ENCODE measurements at regions not wholly inside any gene's neighbourhood (a gene's known extent, or its start where the extent isn't known, plus 50 kb on each side); places are given as distances from the start of the nearest gene placed in this dataset.
A peak's percentile ranks its signal among the peaks of the same experiment; 100 is the strongest.
"Not testable (repeated sequence)": the region's sequence is repeated elsewhere in the genome, so short reads cannot be mapped to it uniquely, and the experiment has no call there.

DNA sequence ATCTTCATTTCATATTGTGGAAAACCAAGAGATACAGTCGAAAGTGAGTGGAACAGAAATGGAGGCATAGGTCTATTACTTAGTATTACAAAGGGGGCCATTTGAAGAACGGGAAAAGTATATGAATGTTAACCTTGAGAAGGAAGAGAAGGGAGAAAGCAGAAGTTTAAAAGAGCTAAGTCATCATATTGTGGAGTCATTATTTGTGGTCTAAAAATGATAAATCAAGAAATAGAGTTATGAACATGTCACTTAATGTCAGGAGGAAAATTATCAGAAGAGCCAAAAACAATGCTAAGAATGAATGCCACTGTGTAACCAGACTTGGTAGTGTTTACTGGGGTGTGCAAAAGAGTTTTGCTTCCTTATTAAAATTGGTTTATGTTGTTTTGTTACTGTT is 589.5 kb upstream of the LCORL start:
- no peak for DNase-seq

GRCh38 chr4:18608908-18609533 is 587.5 kb upstream of the LCORL start:
- DNase-seq, result no peak

DNA sequence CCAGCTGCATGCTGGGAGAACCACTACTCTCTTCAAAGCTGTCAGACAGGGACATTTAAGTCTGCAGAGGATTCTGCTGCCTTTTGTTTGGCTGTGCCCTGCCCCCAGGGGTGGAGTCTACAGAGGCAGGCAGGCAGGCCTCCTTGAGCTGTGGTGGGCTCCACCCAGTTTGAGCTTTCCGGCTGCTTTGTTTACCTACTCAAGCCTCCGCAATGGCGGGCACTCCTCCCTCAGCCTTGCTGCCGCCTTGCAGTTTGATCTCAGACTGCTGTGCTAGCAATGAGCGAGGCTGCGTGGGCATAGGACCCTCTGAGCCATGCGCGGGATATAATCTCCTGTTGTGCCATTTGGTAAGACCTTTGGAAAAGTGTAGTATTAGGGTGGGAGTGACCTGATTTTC is 581.1 kb upstream of the LCORL start:
- DNase-seq, result not testable (repeated sequence)

DNA sequence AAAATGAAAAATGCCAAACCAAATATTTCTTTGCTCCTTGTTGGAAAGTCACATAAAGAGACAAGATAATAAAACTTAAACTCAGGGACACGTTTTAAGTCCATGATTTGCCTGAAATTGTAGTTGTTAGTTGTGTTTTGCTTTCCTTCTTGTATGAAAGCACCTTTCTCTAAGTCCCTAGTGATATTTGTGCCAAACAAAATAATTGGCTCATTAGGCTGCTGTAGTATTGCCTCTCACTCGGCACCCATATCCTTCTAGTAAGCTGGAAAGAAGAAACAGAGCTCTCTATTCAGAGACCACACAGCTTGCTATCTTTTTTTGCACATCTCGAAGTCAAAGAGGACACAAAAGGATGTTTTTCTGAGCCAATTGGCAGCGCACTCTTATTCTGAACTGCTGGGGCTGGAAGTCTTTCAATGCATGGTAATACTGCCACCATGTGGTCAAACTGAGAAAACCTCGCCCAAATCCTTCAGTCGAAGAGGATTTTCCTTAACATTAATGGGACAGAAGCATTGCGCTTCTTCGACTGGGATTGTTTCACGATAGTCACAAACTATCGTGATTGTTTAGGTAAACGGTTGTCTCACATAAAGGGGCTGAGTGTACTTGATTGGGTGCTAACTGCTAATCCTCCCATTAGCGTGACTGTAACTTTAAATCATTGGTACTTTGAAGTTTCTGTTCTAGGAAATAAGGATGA is 571.9 kb upstream of the LCORL start:
- DNase-seq, result peak; percentile 39 to 69

DNA sequence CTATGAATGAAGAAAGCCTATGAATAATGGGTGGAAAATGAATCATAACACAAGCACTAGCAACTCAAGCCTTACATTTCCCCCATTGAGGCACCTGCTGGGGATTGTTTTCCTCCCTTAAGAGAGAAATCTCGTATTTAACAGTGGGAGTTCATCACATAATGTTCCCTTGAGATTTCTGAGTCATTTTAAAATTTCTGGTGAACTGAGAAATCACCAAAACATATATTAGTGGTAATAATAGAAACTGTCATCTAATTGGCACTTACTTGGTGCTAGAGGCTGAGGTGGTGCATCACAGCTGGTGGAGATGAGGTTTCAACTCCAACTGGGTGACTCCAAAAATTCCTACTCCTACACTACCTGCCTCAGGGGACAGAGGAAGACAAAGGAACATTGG is 561.3 kb upstream of the LCORL start:
- no peak for DNase-seq

DNA sequence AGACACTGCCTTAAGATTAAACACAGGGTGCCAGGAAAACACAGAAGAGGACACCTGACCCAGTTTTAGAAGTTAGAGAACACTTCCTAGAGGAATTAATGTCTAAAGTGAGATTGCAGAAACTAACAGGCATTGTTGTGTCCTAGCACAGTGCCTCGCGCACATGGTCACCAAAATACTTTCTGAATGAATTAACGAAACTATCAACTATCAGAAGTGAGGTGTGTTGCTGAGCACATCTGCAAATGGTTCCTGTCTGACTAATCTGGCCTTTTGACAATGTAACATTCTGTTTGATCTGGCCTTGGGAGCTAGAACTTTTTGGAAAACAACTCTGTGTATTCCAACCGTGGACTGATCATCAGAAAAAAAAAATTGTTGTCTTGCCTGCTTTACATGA is 556.8 kb upstream of the LCORL start:
- no peak for DNase-seq

- no peak for DNase-seq
Measured at GRCh38 chr4:18572481-18572880, 550.9 kb upstream of the LCORL start.

GRCh38 chr4:18571301-18571761 is 549.8 kb upstream of the LCORL start:
- DNase-seq, result no peak

DNA sequence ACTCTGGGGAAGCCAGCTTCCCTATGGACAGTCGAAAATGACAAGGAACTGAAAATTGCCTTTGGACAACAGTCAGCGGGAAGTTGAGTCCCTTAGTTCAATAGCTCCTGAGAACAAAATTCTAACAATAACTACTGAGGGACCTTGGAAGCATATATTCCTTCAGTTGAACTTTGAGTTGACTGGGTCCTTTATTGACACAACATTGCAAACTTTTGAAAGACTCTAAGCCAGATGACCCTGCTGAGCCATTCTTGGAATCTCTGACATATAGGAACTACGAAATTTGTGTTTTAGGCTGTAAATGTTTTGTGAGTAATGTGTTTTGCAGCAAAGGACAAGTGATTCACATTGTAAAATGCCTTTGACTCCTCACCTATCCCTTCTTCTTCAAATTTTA is 548.8 kb upstream of the LCORL start:
- no peak for DNase-seq

DNA sequence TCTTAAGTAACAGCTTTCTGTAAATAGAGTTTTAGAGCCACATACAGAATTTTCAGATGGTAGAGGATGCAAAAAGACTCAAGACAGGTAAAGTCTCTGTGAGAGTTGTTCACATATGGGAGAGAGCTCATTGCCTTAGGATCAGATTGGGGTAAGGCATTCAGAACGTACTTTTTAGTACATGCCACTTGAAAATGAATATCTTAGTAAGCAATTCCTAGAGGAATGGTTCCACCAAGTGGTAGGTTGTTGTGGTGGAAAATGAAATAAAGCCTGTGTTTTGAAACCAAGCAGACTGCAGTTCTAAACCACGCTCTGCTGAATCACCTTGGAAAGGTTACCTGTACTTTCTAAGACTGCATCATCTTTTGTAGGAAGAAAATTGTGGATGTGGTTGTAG is 547.0 kb upstream of the LCORL start:
- DNase-seq, result peak in 1 of 2 experiments; percentile 3

GRCh38 chr4:18566970-18567799 is 545.6 kb upstream of the LCORL start:
- no peak for DNase-seq

DNA sequence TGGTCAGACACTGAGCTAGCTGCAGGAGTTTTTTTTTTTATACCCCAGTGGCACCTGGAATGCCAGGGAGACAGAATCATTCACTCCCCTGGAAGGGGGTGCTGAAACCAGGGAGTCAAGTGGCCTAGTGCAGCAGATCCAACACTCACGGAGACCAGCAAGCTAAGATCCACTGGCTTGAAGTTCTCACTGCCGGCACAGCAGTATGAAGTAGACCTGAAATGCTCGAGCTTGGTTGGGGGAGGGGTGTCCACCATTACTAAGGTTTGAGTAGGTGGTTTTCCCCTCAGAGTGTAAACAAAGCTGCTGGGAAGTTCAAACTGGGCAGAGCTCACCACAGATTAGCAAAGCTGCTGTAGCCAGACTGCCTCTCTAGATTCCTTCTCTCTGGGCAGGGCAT is 537.9 kb upstream of the LCORL start:
- DNase-seq, result no peak

DNA sequence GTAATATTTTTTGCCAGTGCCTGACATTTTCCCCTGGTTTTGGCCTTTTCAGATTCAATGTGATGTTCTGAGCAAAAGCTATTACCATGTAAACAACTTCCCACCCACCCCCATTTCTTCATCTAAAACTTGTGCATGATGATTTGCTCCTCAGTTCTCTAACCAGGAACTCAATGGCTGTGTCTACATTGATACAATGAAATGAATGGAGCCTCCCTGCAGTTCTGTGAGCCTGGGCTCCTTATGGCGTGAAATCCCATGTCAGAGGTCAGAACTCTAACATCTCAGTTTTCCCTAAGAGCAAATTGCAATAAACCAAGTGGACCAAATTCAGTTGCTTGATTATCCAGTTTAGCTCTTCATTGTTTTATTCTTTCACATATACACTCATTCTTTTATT is 534.8 kb upstream of the LCORL start:
- no peak for DNase-seq

DNA sequence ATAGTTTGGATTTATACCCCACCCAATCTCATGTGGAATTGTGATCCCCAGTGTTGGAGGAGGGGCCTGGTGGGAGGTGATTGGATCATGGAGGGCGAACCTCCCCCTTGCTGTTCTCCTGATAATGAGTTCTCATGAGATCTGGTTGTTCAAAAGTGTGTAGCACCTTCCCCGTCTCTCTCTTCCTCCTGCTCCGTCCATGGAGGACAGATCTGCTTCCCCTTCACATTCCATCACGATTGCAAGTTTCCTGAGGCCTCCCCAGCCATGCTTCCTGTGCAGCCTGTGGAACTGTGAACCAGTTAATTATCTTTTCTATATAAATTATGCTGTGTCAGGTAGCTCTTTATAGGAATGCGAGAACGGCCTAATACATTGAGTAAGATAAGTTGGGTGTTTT is 518.8 kb upstream of the LCORL start:
- no peak for DNase-seq

DNA sequence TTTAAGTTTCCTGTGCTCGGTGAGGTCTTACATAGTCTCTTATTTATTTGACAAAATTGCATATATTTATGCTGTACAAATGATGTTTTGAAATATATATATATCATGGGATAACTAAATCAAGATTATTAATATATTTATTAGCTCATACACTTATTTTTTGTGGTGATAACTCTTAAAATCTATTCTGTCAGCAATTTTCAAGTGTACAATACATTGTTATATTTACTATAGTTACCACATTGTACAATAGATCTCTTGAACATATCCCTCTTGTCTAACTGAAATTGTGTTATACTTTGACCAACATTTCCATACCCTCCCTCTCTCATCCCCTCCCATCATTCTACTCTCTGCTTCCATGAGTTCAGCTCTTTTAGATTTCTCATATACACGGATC is 516.6 kb upstream of the LCORL start:
- no peak for DNase-seq

- no peak for DNase-seq
Measured at GRCh38 chr4:18536428-18536827, 514.9 kb upstream of the LCORL start.

- DNase-seq, result no peak
Measured at GRCh38 chr4:18535948-18536347, 514.4 kb upstream of the LCORL start.

- no peak for DNase-seq
Measured at GRCh38 chr4:18533262-18533775, 511.8 kb upstream of the LCORL start.

- DNase-seq, result no peak
Measured at GRCh38 chr4:18531731-18532130, 510.2 kb upstream of the LCORL start.

DNA sequence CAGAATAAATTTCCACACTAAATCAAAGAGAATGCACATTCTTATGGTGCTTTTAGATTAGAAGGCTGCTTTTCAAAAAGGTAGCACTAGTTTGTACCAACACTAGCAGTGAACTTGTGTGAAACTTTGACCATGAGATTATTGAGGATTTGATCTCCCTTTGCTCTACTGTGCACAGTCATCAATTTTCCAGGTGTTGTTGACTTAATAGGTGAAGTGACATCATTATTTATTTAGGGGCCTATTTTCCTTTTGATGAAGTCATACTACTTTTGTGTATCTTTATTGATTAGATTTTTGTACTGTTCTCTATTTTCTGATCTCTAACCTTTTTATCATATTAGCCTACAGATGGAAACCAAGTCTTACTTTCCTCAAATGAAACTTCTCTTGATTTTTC is 507.9 kb upstream of the LCORL start:
- DNase-seq, result no peak

- DNase-seq, result no peak
Measured at GRCh38 chr4:18524667-18525066, 503.1 kb upstream of the LCORL start.

GRCh38 chr4:18518098-18518497 is 496.5 kb upstream of the LCORL start:
- no peak for DNase-seq

DNA sequence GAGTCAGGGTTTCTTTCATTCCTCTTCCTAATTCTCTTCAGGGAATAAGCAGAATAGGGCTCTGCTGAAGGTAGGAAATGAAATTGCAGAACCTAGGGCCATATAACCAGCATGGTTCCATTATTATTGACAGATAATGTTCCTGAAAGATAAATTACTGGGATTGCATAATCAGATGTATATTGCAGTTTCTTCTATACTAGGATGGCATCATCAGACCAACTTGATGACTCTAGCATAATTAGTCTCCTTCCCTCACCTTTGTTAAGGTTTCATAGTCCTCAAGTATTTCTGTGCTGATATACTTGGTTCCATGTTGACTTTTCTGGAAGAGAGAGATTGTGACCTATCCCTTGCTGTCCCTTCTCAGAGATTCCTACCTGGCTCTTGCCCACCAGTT is 492.3 kb upstream of the LCORL start:
- no peak for DNase-seq

GRCh38 chr4:18512718-18513117 is 491.2 kb upstream of the LCORL start:
- no peak for DNase-seq
